Stimulated activated CD8-positive, alpha-beta memory T cell treated with anti-CD3 and anti-CD28 coated beads, Interleukin-12 subunit alpha, Interleukin-12 subunit beta, amount 100 ng/mL, for 1 hour (primary cell): ENCODE measurements at regions not wholly inside any gene's neighbourhood (a gene's known extent, or its start where the extent isn't known, plus 50 kb on each side); places are given as distances from the start of the nearest gene placed in this dataset.
"Not testable (repeated sequence)": the region's sequence is repeated elsewhere in the genome, so short reads cannot be mapped to it uniquely, and the experiment has no call there.

Experiments used
- DNase-seq: peaks from one replicate; pipeline ENCODE4 v3.0.0-alpha.2; 2020; ENCODE audit warnings: low read depth

DNA sequence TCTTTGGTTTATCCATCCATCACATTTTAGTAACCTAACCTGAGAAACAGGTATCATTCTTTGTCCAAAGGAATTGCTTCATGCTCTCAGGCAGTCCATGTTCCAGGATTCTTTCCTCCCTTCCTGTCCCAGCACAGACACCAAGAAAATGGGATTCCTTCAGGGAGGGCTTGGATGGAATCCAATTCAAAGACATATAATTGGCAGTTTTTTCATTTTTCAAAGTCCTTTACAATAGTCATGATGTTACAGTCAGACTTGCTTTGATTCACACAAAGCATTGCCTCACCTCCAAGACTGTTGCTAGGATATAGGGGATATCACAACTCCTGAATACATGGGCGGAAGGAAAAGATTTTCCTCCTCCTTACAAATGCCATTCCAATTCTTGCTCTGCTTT is 241.4 kb upstream of the ACVR2A start:
- no peak for DNase-seq

DNA sequence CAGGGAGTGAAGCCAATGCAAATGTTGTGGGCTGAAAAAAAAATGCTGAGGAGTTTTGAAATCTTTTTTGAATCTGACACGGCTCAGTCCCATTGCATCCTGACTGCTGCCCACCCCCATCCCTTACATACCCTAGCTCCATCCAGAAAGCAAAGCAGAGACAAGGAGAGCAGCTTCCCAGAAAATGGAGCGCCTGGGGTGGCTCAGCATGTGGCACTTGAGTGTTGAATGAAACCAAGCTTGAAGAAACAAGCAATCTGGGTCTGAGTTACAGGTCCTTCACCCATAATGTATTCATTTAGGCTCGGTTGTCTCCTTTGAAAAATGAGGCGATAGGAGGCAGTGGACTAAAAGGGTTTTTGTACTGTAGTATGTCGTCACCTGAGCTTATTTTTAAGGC is 244.2 kb upstream of the ACVR2A start:
- no peak for DNase-seq

DNA sequence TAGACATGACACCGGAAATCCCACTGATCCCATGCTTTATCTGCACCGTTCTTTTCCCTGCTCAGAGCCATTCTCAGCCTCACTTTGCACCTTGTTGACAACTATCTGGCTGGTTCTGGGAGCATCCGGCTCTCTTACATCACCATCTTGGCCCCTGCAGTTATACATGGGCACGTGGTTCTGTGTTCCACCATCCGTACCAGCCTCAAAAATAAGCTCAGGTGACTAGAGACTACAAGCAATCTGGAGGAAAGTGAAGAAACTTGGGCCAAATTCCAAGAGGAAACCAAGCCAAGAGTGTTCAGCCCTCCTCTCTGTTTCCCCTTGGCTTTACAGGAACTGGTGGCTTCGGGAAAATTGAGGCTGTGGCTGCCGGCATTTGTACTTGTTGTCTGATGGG is 244.6 kb upstream of the ACVR2A start:
- DNase-seq: no peak

DNA sequence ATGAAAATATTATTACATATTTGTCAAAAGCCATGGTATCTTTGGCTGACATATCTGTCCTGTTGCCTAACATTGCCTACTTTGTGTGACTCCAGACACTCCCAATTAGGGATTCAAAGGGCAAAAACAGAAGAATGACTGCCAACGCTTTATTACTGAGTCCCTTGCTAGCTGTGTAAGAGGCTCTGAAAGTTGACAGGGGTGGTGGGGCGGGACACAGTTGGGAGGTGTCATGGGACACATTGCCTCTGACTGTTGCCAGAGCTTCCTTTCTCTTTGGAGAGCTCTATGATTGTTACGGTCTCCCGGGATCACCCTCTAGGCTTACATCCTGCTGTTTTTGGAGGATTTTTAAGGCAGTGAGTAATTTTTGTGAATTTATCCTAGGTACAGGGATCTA is 249.6 kb upstream of the ACVR2A start:
- no peak for DNase-seq

DNA sequence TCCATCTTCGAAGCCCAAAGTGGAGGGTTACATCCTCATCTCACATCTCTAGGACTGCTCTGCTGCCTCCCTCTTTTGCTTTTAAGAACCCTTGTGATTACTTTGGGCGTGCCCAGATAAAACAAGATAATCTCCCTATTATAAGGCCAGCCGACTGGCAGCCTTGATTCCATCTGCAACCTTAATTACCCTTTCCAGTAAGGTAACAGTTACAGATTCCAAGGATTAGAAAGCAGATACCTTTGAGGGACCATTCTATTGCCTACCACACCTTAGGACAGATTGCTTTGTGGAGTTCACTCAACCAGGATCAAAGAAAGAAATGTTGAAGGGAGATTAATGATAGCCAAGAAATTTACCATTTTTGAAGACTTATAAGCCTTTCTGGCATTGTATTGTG is 250.8 kb upstream of the ACVR2A start:
- DNase-seq: no peak

DNA sequence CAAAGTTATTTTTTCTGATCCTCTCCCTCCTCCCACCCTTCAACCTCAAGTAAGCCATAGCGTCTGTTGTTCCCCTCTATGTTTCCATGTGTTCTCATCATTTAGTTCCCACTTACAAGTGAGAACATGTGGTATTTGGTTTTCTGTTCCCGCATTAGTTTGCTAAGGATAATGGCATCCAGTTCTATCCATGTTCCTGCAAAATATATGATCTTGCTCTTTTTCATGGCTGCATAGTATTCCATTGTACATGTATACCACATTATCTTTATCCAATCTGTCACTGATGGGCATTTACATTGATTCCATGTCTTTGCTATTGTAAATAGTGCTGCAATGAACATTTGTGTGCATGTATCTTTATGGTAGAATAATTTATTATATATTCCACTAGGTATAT is 252.0 kb upstream of the ACVR2A start:
- not testable (repeated sequence) for DNase-seq

GRCh38 chr2:147589127-147589526 is 255.7 kb upstream of the ACVR2A start:
- DNase-seq: no peak

DNA sequence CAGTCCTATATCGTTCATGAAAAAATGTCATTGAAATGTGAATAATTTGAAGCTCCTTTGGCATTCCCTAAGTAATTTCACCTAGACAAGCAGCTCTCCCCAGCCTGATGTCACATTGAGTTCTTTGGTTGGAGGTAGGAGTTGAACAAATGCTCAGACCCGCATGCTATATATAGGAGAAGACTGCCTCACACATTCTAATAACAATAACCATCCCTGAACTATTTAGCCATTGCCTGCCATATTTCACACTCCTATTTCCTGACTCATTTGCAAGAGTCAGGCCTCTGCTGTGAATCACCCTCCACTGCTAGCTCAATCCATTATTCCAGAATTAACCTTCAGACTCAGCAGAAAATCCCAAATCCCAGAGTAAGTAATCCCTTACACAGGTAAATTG is 256.6 kb upstream of the ACVR2A start:
- DNase-seq: no peak

- no peak for DNase-seq
Observed at GRCh38 chr2:147578529-147578928, 266.3 kb upstream of the ACVR2A start.

DNA sequence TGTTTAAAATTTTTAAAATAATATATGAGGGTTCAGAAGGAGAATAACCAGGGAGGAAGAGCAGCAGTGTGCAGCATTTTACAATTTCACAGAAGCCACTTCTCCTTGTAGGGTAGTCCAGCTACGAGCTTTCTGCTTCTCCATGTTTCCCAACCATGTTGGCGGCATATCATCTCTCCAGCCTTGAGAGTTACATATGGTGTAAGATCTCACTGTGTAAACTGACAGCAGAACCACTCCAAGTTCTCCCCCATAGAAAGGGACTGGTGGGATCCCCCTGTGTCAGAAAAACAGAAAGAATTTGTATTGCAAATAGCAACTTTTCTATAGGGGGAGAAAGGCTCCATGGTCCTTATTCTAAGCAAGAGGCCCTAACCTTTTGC is 266.8 kb upstream of the ACVR2A start:
- DNase-seq: no peak

GRCh38 chr2:147577323-147577997 is 267.4 kb upstream of the ACVR2A start:
- DNase-seq: no peak

DNA sequence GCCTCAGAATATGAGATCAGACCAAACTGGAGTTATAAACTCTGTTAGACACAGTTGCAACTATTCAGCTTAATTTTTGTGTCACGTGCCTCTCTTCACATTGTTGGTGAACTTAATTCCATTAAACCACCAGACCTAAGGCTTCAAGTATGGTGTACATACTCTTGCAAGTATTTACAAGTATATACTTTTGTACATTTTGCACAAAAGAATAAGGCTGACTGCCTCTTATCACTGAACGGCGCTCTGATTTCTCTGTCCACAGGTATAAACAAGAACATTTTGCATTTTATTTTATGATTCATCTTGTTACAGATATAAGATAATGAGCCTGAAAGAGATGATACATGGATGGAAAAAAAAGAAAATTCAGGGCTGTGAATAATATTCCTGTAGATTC is 269.7 kb upstream of the ACVR2A start:
- no peak for DNase-seq

DNA sequence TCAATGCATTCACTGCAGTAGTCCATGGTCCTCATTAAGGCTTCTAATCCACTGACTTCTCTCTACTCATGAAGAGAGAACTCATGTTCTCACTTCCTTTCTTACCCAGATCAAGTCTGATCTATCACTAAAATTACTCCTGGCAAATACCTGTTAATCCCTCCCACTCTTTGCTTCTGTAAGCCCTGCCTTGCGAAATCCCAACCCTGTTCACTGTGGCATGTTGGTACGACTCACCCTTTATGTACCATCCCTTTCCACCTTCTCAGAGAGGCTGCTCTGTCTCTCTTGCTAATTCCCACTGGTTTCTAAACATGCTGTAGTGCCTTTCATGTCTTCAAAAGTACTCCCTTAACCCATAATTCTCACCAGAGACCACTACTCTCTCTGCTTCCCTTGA is 272.2 kb upstream of the ACVR2A start:
- no peak for DNase-seq

DNA sequence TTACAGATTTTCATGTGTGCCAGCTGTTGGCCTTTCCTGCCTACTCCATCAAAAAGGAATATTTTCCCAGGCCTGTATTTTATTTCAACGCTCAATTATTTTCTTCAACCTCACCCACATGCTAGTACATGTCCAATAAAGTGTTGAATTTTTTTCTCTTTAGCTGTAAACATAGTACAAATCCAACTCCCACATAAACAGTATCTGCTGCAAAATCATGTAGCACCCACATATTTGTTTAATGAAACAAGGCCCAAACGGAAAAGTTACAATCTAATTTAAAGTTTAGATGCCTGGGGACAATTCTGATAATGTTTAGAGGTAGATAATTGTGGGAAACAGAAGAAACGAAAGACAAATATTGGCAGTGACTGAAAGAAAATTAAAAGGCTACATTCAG is 275.4 kb upstream of the ACVR2A start:
- DNase-seq: no peak

DNA sequence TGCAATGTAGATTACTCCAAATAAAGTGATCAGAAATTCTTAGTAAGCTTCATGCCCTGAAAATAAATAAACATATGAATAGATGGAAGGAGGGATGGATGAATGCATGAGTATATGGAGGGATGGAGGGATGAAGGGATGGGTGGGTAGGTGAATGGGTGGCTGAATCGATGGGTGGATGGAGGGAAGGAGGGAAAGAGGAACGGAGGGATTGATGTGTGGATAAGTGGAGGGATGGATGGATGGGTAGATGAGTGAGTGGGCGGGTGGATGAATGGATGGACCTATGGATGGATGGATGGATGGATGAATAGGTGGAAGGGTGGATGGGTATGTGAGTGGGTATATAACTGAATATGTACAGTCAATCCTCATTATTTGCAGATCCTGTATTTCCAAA is 276.7 kb upstream of the ACVR2A start:
- DNase-seq: no peak

DNA sequence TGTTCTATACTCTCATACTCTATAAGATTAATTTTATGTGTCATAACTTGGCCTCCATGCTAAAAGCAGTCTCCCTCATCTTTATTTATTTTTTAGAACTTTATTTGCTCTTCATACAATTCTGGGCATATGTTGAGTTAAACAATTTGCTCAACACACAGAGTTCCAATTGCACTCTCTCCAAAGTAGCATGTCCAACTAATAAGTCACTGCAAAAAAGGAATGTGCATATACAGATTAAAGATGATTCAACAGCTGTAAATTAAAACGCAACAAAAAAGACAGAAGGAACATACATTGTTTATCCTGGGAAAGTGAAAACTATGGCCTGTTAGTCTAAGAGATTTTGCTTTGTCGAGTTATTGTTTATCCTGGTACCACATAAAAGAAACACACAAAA is 277.7 kb upstream of the ACVR2A start:
- DNase-seq: no peak

- no peak for DNase-seq
Observed at GRCh38 chr2:147560810-147561535, 283.9 kb upstream of the ACVR2A start.

GRCh38 chr2:147559070-147559725 is 285.6 kb upstream of the ACVR2A start:
- DNase-seq: no peak

- DNase-seq: no peak
Observed at GRCh38 chr2:147558620-147559019, 286.2 kb upstream of the ACVR2A start.

DNA sequence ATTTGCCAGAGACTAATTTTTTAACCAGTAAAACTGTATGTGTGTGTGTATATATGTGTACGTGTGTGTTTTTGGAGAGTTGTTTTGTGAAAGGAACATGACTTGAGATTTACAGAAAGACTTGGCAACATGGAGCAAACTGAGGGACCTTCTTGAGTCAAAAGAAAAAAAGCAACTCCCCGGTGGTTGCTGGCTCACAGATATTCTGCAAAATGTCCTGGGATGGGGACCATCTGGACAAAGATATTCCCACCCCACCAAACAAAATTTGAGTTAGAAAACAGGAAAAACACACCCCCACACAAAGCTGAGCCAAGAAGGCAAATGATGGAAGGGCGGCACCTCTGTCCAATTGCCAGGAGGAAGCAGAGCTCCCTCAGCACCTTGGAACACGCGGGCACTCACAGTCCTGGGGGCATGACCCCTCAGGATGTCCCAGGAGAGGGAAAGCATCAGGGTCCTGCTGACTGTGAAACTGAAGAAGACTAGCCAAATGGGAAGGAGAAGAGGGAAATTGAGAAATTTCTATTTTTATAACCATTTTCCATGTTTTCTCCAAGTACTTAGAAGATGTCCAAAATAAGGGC is 290.2 kb upstream of the ACVR2A start:
- no peak for DNase-seq

GRCh38 chr2:147553775-147554271 is 291.0 kb upstream of the ACVR2A start:
- DNase-seq: no peak

DNA sequence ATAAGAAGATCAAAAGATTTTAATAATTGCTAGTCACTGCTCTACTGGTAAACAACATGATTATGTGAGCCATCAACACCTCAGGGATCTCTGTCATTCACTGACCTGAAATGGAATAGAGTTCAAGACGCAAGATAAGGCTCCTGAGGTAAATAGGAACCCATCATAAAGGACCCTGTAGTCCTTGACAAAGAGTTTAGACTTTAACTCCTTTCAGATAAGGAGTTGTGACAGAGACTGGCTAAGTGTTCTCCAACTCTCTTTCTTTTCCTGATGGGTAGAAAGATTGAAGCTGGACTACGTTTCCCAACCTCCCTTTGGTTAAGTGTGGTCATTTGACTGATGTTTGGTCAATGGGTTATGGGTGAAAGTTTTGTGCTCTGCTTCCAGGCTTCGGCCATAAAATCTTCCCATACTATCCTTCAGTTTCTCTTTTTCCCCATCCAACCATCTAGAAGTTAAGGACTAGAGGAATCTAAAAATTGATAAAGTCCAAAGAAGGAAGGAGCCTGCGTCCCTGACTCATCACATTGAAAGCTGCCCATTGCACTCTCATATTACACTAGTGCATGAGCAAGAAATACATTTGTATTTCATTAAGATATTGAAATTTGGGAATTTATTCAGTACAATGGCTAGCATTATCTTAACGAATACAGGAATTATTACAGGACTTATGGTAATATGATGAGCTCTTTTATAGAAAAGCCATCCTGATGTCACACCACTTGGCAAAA is 293.7 kb upstream of the ACVR2A start:
- DNase-seq: no peak
